ENCODE measurements at regions not wholly inside any gene's neighbourhood (a gene's known extent, or its start where the extent isn't known, plus 50 kb on each side); places are given as distances from the start of the nearest gene placed in this dataset.

DNA sequence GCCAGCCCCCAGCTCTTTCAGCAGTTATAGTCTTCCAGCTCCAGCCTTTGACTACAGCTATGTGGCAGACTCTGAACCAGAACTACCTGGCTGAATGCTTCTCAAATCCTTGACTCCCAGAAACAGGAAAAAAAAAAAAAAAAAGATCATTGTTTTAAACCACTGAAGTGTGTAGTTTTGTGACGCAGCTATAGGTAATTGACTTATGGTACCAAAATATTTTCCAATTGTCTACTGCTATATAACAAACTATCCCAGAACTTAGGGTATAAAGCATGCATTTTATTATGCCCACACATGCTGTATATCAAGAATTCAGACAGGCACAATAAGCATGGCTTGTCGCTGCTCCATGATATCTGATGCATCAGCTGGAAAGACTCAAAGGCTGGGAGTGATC lies 127.1 kb upstream of the POC5 start:
- no peak for TF ChIP-seq CREB1 (IDR thresholded peaks at IDR 0.05; ENCODE audit: low read depth)
- peak; percentile 45; the same call in 1 of the 2 replicates for TF ChIP-seq TEAD4 (IDR thresholded peaks at IDR 0.05)
- peak; percentile 71 for TF ChIP-seq TCF12 (IDR thresholded peaks at IDR 0.05; ENCODE audit: low read depth)
- peak; percentile 83 for TF ChIP-seq EP300 (IDR thresholded peaks at IDR 0.05; ENCODE audit: borderline replicate concordance)
- TF ChIP-seq, protein P1, sequence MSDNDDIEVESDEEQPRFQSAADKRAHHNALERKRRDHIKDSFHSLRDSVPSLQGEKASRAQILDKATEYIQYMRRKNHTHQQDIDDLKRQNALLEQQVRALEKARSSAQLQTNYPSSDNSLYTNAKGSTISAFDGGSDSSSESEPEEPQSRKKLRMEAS (IDR thresholded peaks at IDR 0.05) = no peak; the same call in 1 of the 2 replicates
- peak; percentile 23; the same call in 1 of the 2 replicates for TF ChIP-seq YY1 (IDR thresholded peaks at IDR 0.05; ENCODE audit: low read depth)
- TF ChIP-seq NFIC (IDR thresholded peaks at IDR 0.05) = peak; percentile 46; the same call in 1 of the 2 replicates
- TF ChIP-seq, protein P2, sequence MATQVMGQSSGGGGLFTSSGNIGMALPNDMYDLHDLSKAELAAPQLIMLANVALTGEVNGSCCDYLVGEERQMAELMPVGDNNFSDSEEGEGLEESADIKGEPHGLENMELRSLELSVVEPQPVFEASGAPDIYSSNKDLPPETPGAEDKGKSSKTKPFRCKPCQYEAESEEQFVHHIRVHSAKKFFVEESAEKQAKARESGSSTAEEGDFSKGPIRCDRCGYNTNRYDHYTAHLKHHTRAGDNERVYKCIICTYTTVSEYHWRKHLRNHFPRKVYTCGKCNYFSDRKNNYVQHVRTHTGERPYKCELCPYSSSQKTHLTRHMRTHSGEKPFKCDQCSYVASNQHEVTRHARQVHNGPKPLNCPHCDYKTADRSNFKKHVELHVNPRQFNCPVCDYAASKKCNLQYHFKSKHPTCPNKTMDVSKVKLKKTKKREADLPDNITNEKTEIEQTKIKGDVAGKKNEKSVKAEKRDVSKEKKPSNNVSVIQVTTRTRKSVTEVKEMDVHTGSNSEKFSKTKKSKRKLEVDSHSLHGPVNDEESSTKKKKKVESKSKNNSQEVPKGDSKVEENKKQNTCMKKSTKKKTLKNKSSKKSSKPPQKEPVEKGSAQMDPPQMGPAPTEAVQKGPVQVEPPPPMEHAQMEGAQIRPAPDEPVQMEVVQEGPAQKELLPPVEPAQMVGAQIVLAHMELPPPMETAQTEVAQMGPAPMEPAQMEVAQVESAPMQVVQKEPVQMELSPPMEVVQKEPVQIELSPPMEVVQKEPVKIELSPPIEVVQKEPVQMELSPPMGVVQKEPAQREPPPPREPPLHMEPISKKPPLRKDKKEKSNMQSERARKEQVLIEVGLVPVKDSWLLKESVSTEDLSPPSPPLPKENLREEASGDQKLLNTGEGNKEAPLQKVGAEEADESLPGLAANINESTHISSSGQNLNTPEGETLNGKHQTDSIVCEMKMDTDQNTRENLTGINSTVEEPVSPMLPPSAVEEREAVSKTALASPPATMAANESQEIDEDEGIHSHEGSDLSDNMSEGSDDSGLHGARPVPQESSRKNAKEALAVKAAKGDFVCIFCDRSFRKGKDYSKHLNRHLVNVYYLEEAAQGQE (IDR thresholded peaks at IDR 0.05; ENCODE audit: low read depth) = no peak

DNA sequence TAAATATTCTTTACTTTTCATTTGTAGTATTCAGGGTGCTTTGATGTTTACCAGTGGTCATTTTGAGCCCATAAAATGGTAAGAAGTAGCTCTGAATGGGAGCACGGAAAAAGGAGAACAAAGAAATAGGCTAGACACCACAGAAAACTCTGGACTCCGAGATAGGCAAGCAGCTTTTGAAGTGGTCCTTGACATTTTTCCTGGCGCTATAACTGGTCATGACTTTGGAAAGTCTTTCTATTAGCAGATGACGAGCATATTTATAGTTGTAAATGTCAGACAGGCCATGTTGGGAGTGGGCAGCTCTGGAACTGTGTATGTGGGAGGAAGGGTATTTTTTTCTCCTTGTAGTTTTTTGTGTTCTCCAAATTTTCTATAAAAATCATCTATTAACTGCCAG lies 126.1 kb upstream of the POC5 start:
- TF ChIP-seq, protein P1 (IDR thresholded peaks at IDR 0.05) = no peak
- TF ChIP-seq FOXM1 (IDR thresholded peaks at IDR 0.05; ENCODE audit: borderline replicate concordance, low read depth) (no peak), EGR1 (IDR thresholded peaks at IDR 0.05) (no peak), ZBTB7A (IDR thresholded peaks at IDR 0.05; ENCODE audit: low read depth) (no peak), YY1 (IDR thresholded peaks at IDR 0.05; ENCODE audit: low read depth) (no peak), TAF1 (IDR thresholded peaks at IDR 0.05; ENCODE audit: low read depth) (no peak), CREB1 (IDR thresholded peaks at IDR 0.05; ENCODE audit: low read depth) (no peak), TEAD4 (IDR thresholded peaks at IDR 0.05) (no peak; the same call in 1 of the 2 replicates), TCF12 (IDR thresholded peaks at IDR 0.05; ENCODE audit: low read depth) (no peak), NFIC (IDR thresholded peaks at IDR 0.05) (no peak)
- TF ChIP-seq, protein P2 (IDR thresholded peaks at IDR 0.05; ENCODE audit: low read depth) = no peak

DNA sequence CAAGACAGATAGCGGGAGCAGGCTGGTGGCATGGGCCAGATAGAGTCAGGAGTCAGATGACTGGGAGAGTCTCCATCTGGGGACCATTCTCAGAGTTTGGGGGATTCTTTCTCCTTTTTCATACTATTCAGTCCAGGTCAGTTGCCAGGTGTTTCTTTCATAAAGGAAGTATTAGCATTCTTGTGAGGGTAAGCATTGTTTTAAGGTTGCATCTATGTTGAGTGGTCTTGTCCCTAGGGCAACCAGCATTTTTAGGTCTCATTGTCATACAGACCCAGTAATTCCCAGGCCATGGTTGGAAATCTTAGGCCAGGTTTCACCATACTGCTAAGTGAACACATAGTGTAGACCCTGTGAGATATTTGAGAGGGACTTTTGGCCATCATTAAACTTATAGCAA lies 122.3 kb upstream of the POC5 start:
- TF ChIP-seq CEBPB (IDR thresholded peaks at IDR 0.05) (no peak), FOXM1 (IDR thresholded peaks at IDR 0.05; ENCODE audit: borderline replicate concordance, low read depth) (no peak), YY1 (IDR thresholded peaks at IDR 0.05; ENCODE audit: low read depth) (no peak), CREB1 (IDR thresholded peaks at IDR 0.05; ENCODE audit: low read depth) (no peak), TEAD4 (IDR thresholded peaks at IDR 0.05) (no peak), TCF12 (IDR thresholded peaks at IDR 0.05; ENCODE audit: low read depth) (no peak), TAF1 (IDR thresholded peaks at IDR 0.05; ENCODE audit: low read depth) (no peak), ZBTB7A (IDR thresholded peaks at IDR 0.05; ENCODE audit: low read depth) (no peak), EGR1 (IDR thresholded peaks at IDR 0.05) (no peak), EP300 (IDR thresholded peaks at IDR 0.05; ENCODE audit: borderline replicate concordance) (no peak), NFIC (IDR thresholded peaks at IDR 0.05) (no peak), RAD21 (IDR thresholded peaks at IDR 0.05; ENCODE audit: low read depth) (no peak)
- TF ChIP-seq, protein P3, sequence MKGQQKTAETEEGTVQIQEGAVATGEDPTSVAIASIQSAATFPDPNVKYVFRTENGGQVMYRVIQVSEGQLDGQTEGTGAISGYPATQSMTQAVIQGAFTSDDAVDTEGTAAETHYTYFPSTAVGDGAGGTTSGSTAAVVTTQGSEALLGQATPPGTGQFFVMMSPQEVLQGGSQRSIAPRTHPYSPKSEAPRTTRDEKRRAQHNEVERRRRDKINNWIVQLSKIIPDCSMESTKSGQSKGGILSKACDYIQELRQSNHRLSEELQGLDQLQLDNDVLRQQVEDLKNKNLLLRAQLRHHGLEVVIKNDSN (IDR thresholded peaks at IDR 0.05) = no peak
- TF ChIP-seq, protein P1 (IDR thresholded peaks at IDR 0.05) = no peak
- TF ChIP-seq, protein P2 (IDR thresholded peaks at IDR 0.05; ENCODE audit: low read depth) = no peak

DNA sequence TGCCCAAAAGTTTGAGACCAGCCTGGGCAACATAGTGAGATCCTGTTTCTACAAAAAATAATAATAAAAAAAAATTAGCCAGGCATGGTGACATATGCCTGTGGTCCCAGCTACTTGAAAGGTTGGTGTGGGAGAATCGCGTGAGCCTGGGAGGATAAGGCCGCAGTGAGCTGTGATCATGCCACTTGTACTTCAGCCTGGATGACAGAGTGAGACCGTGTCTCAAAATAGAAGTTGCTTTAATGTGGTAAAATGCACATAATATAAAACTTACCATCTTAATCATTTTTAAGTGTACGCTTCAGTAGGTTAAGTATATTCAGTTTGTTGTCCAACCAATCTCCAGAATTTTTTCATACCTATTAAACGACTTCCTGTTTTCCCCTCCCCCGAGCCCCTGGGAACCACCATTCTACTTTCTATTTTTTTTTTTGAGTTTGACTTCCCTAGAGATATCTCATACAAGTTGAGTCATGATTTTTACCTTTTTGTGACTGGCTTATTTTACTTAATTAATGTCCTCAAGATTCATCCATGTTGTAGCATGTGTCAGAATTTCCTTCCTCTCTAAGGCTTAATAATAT lies 120.1 kb upstream of the POC5 start:
- no peak for TF ChIP-seq TAF1 (IDR thresholded peaks at IDR 0.05; ENCODE audit: low read depth)
- no peak for TF ChIP-seq NFIC (IDR thresholded peaks at IDR 0.05)
- TF ChIP-seq, protein P2 (IDR thresholded peaks at IDR 0.05; ENCODE audit: low read depth) = no peak
- no peak for TF ChIP-seq FOXM1 (IDR thresholded peaks at IDR 0.05; ENCODE audit: borderline replicate concordance, low read depth)
- TF ChIP-seq TEAD4 (IDR thresholded peaks at IDR 0.05) = no peak
- TF ChIP-seq, protein P1 (IDR thresholded peaks at IDR 0.05) = no peak
- TF ChIP-seq, protein P3 (IDR thresholded peaks at IDR 0.05) = no peak
- TF ChIP-seq RAD21 (IDR thresholded peaks at IDR 0.05; ENCODE audit: low read depth) = no peak
- TF ChIP-seq EP300 (IDR thresholded peaks at IDR 0.05; ENCODE audit: borderline replicate concordance) = no peak
- TF ChIP-seq TCF12 (IDR thresholded peaks at IDR 0.05; ENCODE audit: low read depth) = no peak
- no peak for TF ChIP-seq EGR1 (IDR thresholded peaks at IDR 0.05)
- TF ChIP-seq ZBTB7A (IDR thresholded peaks at IDR 0.05; ENCODE audit: low read depth) = no peak
- no peak for TF ChIP-seq CREB1 (IDR thresholded peaks at IDR 0.05; ENCODE audit: low read depth)
- TF ChIP-seq CEBPB (IDR thresholded peaks at IDR 0.05) = no peak

Measured in Ishikawa (cell line).